ENCODE measurements at regions not wholly inside any gene's neighbourhood (a gene's known extent, or its start where the extent isn't known, plus 50 kb on each side); places are given as distances from the start of the nearest gene placed in this dataset.
A peak's percentile ranks its signal among the peaks of the same experiment; 100 is the strongest.

GRCh38 chr12:124443931-124444712, 123.3 kb downstream of the NCOR2 start:
- DNase-seq (ENCODE audit: low spot score): no peak

DNA sequence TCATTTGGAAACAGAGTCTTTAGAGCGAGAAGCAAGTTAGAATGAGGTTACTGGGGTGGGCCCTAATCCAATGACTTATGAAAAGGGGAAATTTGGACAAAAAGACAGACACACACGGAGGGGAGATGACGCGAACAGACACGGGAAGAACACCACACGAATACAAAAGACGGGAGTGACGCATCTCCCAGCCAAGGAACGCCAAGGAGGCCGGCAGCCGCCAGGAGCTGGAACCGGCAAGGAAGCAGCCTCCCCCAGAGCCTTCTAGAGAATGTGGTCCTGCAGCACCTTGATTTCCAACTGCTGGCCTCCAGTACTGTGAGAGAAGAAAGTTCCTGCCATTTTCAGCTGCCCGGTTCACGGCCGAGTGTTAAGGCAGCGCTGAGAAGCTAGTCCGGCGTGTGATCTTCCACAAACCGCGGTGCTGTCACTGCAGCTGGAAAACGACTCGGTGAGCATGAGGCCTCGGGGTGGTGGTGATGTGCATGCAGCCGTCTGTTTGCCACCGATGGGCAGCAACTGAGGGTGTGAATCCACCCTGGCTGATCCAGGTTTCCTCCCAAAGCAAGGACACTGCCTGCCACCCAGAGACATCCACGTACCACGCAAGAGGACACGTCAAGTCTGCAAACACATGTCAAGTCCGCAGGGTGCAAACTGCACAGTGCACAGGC, 124.5 kb downstream of the NCOR2 start:
- no peak for DNase-seq (ENCODE audit: low spot score)

DNA sequence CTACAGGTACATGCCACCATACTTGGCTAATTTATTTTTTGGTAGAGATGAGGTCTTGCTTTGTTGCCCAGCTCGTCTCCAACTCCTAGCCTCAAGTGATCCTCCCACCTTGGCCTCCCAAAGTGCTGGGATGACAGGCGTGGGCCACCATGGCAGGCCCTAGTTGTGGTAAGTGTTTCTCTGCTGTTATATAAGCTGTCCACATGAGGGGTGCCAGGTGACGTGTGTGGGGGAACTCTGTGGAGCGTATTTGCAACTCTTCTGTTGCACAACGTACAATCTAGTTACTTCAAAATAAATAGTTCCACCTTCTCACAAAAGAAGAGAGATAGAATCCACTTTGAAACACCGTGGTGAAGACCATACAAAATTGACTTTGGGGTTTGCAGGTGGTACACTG, 125.1 kb downstream of the NCOR2 start:
- no peak for DNase-seq (ENCODE audit: low spot score)

GRCh38 chr12:124441443-124442194, 125.8 kb downstream of the NCOR2 start:
- DNase-seq (ENCODE audit: low spot score): no peak

GRCh38 chr12:124440841-124441381, 126.5 kb downstream of the NCOR2 start:
- no peak for DNase-seq (ENCODE audit: low spot score)

DNA sequence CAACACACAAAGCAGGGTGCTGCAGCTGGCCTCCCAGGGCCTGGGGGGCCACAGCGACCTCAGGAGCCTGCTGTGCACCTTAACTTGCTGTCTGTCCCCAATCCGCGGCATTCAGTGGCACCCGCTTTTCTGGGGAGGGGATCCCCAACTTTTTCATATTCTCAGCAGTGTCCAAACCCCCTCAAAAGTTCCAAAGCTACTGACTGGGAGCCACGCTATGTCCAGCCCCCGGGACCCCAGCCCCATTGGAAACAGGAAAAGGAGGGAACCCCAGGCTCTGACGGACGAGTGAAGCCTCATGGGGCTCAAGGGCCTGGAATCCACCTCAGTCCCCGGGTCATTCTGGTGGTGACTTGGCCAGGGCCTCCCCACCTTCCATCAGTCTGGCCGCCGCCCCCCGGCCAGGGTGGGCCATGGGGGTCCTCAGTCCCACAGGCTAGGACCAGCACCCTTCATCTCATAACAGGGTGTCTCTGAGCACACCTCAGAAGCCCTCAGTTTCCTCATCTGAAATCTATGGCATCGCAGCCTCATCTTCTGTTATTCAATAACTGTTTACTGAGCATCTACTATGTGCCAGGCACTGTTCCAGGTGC, 127.3 kb downstream of the NCOR2 start:
- DNase-seq (ENCODE audit: low spot score): no peak

GRCh38 chr12:124438437-124439056, 128.9 kb downstream of the NCOR2 start:
- no peak for DNase-seq (ENCODE audit: low spot score)

DNA sequence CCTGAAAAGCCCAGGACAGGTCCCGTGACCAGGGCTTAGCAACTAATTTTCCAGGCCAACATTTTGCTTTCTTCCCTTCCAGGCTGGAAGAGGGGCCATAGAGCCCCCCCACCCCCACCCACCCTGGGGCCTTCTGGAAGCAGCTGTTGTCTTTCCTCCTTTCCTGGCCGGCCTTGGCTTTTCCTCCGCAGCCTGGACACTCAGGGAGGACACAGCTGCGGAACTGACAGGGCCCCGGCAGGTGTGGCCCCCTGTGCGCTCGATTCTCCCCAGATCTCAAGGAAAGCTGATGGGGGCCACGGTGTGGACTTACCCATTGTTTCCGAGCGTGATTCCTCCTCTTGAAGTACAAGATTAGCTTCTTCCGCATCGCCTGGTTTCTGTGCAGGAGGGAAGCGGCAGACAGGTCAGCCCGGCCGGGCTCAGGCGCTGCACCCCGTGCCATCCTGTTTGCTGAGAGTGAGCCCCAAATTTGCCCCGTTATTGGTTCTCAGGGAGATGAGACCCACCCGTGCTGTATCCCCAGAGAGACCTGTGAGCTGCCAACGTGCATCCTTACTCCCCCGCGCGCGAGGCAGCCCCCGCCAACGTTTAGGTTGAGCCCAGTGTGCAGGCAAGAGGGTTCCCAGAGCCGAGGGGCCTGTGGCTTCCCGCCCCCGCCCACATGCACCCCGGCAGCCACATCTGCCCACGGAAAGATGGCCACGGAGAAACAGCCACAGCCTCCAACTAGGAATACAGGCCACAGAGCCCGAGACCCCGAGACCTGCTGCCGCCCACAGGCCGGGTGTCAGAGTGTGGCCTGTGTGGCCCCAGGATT, 129.6 kb downstream of the NCOR2 start:
- no peak for DNase-seq (ENCODE audit: low spot score)

DNA sequence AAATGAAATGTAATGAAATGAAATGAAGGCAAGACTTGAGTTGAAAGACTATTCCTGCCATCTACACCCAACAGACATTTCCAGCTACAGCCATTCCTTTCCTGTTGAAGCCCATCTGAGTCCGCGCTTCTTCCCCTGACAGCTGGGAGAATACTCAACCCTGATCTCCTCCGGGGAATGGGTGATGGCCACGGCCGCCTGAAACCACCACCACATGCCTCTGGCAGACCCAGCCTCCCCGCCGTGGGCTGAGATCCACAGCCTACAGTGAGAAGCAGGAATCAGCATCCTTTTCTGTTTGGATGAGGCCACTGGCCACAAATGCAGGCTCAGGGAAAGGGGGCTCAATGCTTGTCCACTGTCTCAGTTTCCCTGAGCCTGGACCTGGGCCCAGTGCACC, 130.3 kb downstream of the NCOR2 start:
- DNase-seq (ENCODE audit: low spot score): no peak

DNA sequence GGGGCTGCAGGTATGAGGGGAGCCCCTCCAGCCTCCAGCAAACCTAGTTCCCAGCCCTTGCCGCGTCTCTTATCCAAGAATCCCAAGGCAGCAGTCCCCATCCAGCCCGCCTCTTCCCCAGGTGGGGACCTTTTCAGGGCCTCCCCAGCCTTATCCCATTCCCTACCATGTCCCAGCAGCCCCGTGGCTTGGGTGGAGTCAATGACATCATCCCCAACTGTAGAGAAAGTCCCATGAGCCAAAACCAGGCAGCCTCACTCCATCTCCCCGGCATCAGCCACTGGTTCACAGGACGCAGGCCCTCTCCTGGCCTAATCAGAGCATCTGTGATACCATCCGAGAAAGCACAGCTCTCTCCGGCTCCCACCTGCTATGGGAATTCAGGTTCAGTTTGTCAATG, 131.0 kb downstream of the NCOR2 start:
- no peak for DNase-seq (ENCODE audit: low spot score)

DNA sequence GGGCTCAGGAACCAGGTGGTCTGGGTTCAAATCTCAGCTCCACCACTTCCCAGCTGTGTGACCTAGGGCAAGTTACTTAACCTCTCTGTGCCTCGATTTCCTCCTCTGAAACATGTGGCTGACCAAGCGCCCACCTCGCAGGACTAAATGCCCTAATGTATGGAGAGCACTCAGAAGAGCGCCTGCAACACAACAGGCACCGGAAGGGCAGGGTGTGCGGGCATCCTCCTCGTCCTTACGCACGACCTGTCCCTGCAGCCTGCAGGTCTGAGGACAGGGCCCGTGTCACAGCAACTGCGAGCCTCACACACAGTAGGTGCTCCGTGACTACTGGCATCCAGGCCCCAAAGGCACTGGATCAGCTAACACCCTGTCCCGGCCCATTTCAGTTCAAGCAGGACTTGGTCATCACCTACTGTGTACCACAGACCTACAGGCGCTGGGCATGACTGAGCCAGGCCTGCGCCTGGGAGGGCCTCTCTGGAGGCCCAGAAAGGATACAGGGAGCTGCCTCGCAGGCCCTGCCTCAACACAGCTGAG, 131.5 kb downstream of the NCOR2 start:
- DNase-seq (ENCODE audit: low spot score): no peak

- DNase-seq (ENCODE audit: low spot score): no peak
These were observed 132.2 kb downstream of the NCOR2 start for GRCh38 chr12:124434951-124435805.

- DNase-seq (ENCODE audit: low spot score): no peak
These were observed 133.1 kb downstream of the NCOR2 start for GRCh38 chr12:124434354-124434753.

- no peak for DNase-seq (ENCODE audit: low spot score)
These were observed 133.5 kb downstream of the NCOR2 start for GRCh38 chr12:124433879-124434278.

- DNase-seq (ENCODE audit: low spot score): peak; percentile 51
These were observed 134.1 kb downstream of the NCOR2 start for GRCh38 chr12:124433147-124433874.

DNA sequence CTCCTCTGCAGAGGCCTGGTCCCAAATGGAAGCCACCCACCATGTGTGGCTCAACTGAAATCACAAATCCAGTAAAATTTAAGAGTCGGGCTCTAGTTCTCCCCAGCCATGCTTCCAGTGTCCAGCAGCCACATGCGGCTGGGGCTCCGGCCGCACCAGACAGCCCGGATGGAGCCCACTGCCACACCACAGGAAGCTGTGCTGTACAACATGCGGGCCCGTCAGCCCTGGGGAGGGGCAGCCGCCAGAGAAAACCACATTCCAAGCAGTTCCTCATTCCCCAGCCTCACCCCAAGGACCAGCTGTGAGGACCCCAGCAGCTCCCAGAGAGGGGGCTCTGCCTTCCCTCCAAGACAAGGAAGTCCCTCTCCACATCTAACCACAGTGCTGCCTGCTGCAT, 135.0 kb downstream of the NCOR2 start:
- DNase-seq (ENCODE audit: low spot score): no peak

- no peak for DNase-seq (ENCODE audit: low spot score)
These were observed 135.4 kb downstream of the NCOR2 start for GRCh38 chr12:124431971-124432370.

GRCh38 chr12:124430491-124430890, 135.6 kb downstream of the RFLNA start:
- no peak for DNase-seq (ENCODE audit: low spot score)

- DNase-seq (ENCODE audit: low spot score): no peak
These were observed 134.6 kb downstream of the RFLNA start for GRCh38 chr12:124429535-124429934.
